ENCODE measurements at regions not wholly inside any gene's neighbourhood (a gene's known extent, or its start where the extent isn't known, plus 50 kb on each side); places are given as distances from the start of the nearest gene placed in this dataset.
"Not testable (repeated sequence)": the region's sequence is repeated elsewhere in the genome, so short reads cannot be mapped to it uniquely, and the experiment has no call there.

DNA sequence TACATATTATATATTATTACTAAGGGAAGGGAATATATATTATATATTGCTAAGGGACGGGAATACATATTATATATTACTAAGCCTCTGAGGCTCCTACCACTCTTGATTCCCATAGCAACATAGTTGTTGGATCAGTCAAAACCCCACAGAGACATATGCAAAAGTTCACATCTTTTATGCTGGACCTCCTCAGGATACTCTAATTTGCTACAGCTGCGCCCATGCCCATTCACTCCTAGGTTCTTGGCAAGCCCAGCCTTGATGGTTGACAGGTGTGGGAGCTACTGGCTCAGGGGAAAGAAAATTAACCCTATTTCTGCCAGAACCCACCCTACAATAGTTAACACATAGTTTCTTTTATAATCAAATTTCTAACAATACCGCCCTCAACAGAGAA, 752.2 kb downstream of the TTLL7 start:
- H3K23ac ChIP-seq (ENCODE audit: low read depth, low read length); H4K91ac ChIP-seq (ENCODE audit: insufficient read depth, low read depth, low read length); BruUV-seq (replicated peaks); H3K9ac ChIP-seq (ENCODE audit: low read depth, low read length); H3K56ac ChIP-seq (ENCODE audit: extremely low read depth, insufficient read depth, low read length); in situ Hi-C loops (cut with MboI; ENCODE audit: low sequenced_read_pairs); H3K27ac ChIP-seq (ENCODE audit: insufficient read depth, low read length); H3K14ac ChIP-seq (replicated peaks; ENCODE audit: low read depth, low read length); H3K4me2 ChIP-seq (ENCODE audit: low read depth, low read length); H4K20me1 ChIP-seq (ENCODE audit: insufficient read depth, low read length); H2AK9ac ChIP-seq (replicated peaks; ENCODE audit: low read depth, low read length, poor library complexity); CTCF ChIA-PET; H4K5ac ChIP-seq (ENCODE audit: low read depth, low read length); ATAC-seq (ENCODE audit: low read depth); H3K27me3 ChIP-seq (ENCODE audit: control insufficient read depth, insufficient read depth, low read length); H3K4ac ChIP-seq (ENCODE audit: low read depth, low read length); POLR2A ChIA-PET (ENCODE audit: unreplicated experiment); H3K9me1 ChIP-seq (ENCODE audit: insufficient read depth, low read length); H2BK15ac ChIP-seq (ENCODE audit: low read depth, low read length); H3K36me3 ChIP-seq (ENCODE audit: control insufficient read depth, insufficient read depth, low read length); H2AK5ac ChIP-seq (ENCODE audit: low read depth, low read length); H3K4me3 ChIP-seq (ENCODE audit: insufficient read depth, low read depth, low read length); H2BK120ac ChIP-seq (ENCODE audit: low read depth, low read length); H2BK20ac ChIP-seq (ENCODE audit: low read depth, low read length); H3K4me1 ChIP-seq (ENCODE audit: control insufficient read depth, insufficient read depth, low read length); H3K9me3 ChIP-seq (ENCODE audit: control insufficient read depth, insufficient read depth, low read length); H2BK5ac ChIP-seq (ENCODE audit: low read depth, low read length, poor library complexity, severe bottlenecking); dilution Hi-C loops (cut with HindIII; ENCODE audit: low sequenced_read_pairs, unreplicated experiment); DNase-seq; H3K18ac ChIP-seq (ENCODE audit: low read depth, low read length); H2AFZ ChIP-seq (replicated peaks; ENCODE audit: low read length, poor library complexity); H3K79me1 ChIP-seq (ENCODE audit: low read depth in 1 of 2, low read length in 2 of 2); H4K8ac ChIP-seq (ENCODE audit: low read depth in 2 of 2, low read length in 2 of 2); intact Hi-C loops (cut with micrococcal nuclease): not testable (repeated sequence)
- WGBS, 2 experiments (ENCODE audit: extremely low coverage in 2 of 2, insufficient read length in 1 of 2) = no CpG with 5 or more reads among the region's 3 CpGs

DNA sequence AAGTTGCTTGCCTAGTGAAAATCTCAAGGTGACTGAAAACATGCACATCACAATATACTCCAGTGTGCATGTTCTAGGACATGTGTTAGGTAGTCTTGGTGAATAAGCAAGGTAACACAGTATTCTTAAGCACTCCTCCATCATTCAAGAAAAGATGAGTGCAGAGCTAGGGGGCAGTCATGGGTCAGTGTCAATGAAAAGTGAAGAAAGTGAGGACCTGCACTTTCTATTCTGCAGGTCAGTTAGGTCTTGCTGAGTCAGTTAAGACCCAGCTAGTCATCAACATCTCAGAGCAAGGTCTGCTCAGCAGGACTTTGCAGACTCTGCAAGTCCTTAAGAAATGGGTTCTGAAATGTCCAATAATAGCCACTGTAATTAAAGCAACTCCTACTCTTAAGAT, 754.1 kb downstream of the TTLL7 start:
- H3K79me1 ChIP-seq (ENCODE audit: low read depth in 1 of 2, low read length in 2 of 2); H3K9me1 ChIP-seq (ENCODE audit: insufficient read depth, low read length); H2BK20ac ChIP-seq (ENCODE audit: low read depth, low read length); H3K9ac ChIP-seq (ENCODE audit: low read depth, low read length); H3K23ac ChIP-seq (ENCODE audit: low read depth, low read length); H3K4me3 ChIP-seq (ENCODE audit: insufficient read depth, low read depth, low read length); H2BK15ac ChIP-seq (ENCODE audit: low read depth, low read length); H4K91ac ChIP-seq (ENCODE audit: insufficient read depth, low read depth, low read length); H3K4me2 ChIP-seq (ENCODE audit: low read depth, low read length); intact Hi-C loops (cut with micrococcal nuclease); H2BK120ac ChIP-seq (ENCODE audit: low read depth, low read length); H4K8ac ChIP-seq (ENCODE audit: low read depth in 2 of 2, low read length in 2 of 2); POLR2A ChIA-PET (ENCODE audit: unreplicated experiment); H3K14ac ChIP-seq (replicated peaks; ENCODE audit: low read depth, low read length); H2AFZ ChIP-seq (replicated peaks; ENCODE audit: low read length, poor library complexity); H3K27me3 ChIP-seq (ENCODE audit: control insufficient read depth, insufficient read depth, low read length); H3K27ac ChIP-seq (ENCODE audit: insufficient read depth, low read length); H3K4ac ChIP-seq (ENCODE audit: low read depth, low read length); H3K9me3 ChIP-seq (ENCODE audit: control insufficient read depth, insufficient read depth, low read length); DNase-seq; H3K18ac ChIP-seq (ENCODE audit: low read depth, low read length); H2AK9ac ChIP-seq (replicated peaks; ENCODE audit: low read depth, low read length, poor library complexity); H3K36me3 ChIP-seq (ENCODE audit: control insufficient read depth, insufficient read depth, low read length); H2AK5ac ChIP-seq (ENCODE audit: low read depth, low read length); H4K5ac ChIP-seq (ENCODE audit: low read depth, low read length); H2BK5ac ChIP-seq (ENCODE audit: low read depth, low read length, poor library complexity, severe bottlenecking); H4K20me1 ChIP-seq (ENCODE audit: insufficient read depth, low read length); ATAC-seq (ENCODE audit: low read depth); H3K56ac ChIP-seq (ENCODE audit: extremely low read depth, insufficient read depth, low read length); dilution Hi-C loops (cut with HindIII; ENCODE audit: low sequenced_read_pairs, unreplicated experiment); H3K4me1 ChIP-seq (ENCODE audit: control insufficient read depth, insufficient read depth, low read length); CTCF ChIA-PET; in situ Hi-C loops (cut with MboI; ENCODE audit: low sequenced_read_pairs); BruUV-seq (replicated peaks): not testable (repeated sequence)

DNA sequence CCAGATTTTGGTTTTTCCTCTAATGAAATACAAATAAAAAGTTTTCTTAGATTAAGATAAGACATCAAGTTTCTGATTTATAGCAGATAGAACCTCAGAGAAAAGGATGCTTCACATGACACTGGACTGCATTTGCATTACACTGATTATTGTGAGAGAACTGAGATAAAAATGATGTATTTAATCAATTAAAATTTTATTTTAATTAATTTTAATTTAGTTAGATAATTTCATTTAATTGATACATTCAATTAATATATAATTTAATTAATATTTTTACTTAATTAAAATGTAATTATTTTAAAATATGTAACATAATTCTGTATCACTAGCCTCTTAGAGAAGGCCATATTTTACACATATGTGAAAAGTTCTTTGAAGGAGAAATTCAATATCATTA, 759.4 kb downstream of the TTLL7 start:
- H3K23ac ChIP-seq (ENCODE audit: low read depth, low read length); H3K4me3 ChIP-seq (ENCODE audit: insufficient read depth, low read depth, low read length); H3K9me1 ChIP-seq (ENCODE audit: insufficient read depth, low read length); ATAC-seq (ENCODE audit: low read depth); H3K79me1 ChIP-seq (ENCODE audit: low read depth in 1 of 2, low read length in 2 of 2); H3K4ac ChIP-seq (ENCODE audit: low read depth, low read length); H3K14ac ChIP-seq (replicated peaks; ENCODE audit: low read depth, low read length); H3K36me3 ChIP-seq (ENCODE audit: control insufficient read depth, insufficient read depth, low read length); POLR2A ChIA-PET (ENCODE audit: unreplicated experiment); H4K8ac ChIP-seq (ENCODE audit: low read depth in 2 of 2, low read length in 2 of 2); H2BK20ac ChIP-seq (ENCODE audit: low read depth, low read length); H2BK5ac ChIP-seq (ENCODE audit: low read depth, low read length, poor library complexity, severe bottlenecking); DNase-seq; H2BK15ac ChIP-seq (ENCODE audit: low read depth, low read length); H4K20me1 ChIP-seq (ENCODE audit: insufficient read depth, low read length); dilution Hi-C loops (cut with HindIII; ENCODE audit: low sequenced_read_pairs, unreplicated experiment); H3K4me1 ChIP-seq (ENCODE audit: control insufficient read depth, insufficient read depth, low read length); intact Hi-C loops (cut with micrococcal nuclease); BruUV-seq (replicated peaks); H2AFZ ChIP-seq (replicated peaks; ENCODE audit: low read length, poor library complexity); H4K91ac ChIP-seq (ENCODE audit: insufficient read depth, low read depth, low read length); H2AK5ac ChIP-seq (ENCODE audit: low read depth, low read length); H4K5ac ChIP-seq (ENCODE audit: low read depth, low read length); H2AK9ac ChIP-seq (replicated peaks; ENCODE audit: low read depth, low read length, poor library complexity); in situ Hi-C loops (cut with MboI; ENCODE audit: low sequenced_read_pairs); H3K27me3 ChIP-seq (ENCODE audit: control insufficient read depth, insufficient read depth, low read length); H2BK120ac ChIP-seq (ENCODE audit: low read depth, low read length); H3K4me2 ChIP-seq (ENCODE audit: low read depth, low read length); H3K27ac ChIP-seq (ENCODE audit: insufficient read depth, low read length); H3K9ac ChIP-seq (ENCODE audit: low read depth, low read length); H3K18ac ChIP-seq (ENCODE audit: low read depth, low read length); H3K56ac ChIP-seq (ENCODE audit: extremely low read depth, insufficient read depth, low read length); CTCF ChIA-PET; H3K9me3 ChIP-seq (ENCODE audit: control insufficient read depth, insufficient read depth, low read length): not testable (repeated sequence)
